Left hindlimb (tissue), 1 donor: ENCODE measurements at regions not wholly inside any gene's neighbourhood (a gene's known extent, or its start where the extent isn't known, plus 50 kb on each side); places are given as distances from the start of the nearest gene placed in this dataset.

ENCODE experiments used
- DNase-seq: peaks from one replicate; pipeline ENCODE4 v3.0.0-alpha.2; 2018

DNA sequence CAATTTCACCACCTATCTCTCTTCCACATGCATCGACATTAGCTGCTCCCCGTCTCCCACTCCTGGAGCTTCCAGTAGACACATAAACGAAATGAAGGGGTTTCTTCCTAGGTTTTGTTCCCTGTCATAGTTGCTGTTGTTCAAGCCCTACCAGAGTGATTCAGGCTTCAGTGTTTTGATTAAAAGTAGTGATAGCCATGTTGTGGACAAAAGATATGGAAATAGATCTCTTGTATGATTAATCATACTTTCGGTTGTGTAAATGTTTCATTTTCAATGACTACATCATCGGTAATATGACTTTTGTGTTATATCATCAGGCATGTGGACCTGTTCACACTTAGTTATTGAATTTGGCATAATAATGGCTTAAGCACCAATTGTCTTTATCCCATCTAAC lies 96.5 kb upstream of the KLF3 start:
- DNase-seq: no peak

DNA sequence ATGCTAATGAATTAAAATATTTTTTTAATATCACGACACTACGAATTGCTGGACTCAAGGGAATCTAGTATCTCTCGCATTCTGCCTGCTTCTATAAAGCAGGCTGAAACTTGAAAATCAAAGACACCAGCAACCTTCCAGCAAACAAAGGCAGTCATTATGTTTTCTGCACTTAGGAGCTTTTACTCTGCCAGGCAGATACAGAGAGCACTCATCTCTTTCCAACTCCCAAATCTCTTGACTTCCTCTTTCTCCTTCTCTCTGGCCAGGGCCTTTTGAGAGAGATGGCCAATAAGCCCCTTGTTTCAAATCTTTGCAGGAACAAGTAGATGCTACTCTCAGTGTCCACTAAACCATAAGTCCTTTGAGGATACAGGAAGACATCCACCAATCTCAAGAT lies 95.2 kb upstream of the KLF3 start:
- DNase-seq: no peak

GRCh38 chr4:38570647-38571276 lies 93.2 kb upstream of the KLF3 start:
- no peak for DNase-seq

- no peak for DNase-seq
These were observed 91.2 kb upstream of the KLF3 start for GRCh38 chr4:38572793-38573192.

- peak; percentile 41 for DNase-seq
These were observed 89.3 kb upstream of the KLF3 start for GRCh38 chr4:38574559-38575333.

DNA sequence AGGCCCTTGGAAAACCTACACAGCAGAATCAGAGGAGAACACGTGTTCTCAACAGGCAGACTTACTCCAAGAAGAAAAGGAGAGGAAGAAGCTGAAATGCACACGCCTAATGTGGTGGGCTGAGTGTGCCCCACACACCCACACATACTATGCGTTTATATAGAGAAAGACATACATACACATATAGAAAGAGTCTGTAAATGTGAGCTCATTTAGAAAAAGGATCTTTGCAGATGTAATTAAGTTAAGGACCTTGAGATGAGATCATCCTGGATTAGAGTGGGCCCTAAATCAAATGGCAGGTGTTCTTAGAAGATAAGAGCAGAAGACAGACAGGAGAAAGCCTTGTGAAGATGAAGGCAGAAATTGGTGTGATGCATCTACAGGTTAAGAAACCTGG lies 87.2 kb upstream of the KLF3 start:
- DNase-seq: no peak

- no peak for DNase-seq
These were observed 86.5 kb upstream of the KLF3 start for GRCh38 chr4:38577462-38577861.

DNA sequence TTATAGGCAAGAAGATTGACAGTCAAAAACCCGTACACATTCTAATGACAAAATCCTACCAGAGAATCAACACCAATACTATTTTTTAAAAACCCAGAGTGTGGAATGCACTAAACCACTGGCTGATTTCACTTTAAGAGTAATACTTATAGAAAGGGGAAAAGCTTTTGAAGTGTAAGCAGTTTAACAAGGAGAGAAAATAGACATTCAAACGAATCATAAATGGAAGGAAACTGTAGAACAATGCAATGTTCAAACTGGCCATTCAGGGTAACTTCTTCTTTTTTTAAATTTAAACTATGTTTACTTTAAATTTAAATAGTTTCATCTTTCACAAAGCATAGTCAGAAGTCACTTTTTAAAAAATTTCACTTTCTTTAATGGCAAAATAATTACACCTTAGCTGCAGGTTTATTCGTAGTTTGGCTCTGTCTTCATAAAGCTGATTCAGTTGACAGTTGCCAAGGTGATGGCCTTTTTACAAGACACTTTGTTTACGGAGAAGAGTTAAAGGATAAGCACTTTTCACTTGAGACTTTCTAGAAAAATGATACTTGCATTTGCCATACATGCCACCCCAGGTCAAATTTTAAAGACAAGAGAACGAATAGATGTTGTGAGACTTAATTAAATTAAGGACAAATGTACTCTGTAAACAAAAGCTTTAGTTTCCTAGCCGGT lies 82.4 kb upstream of the KLF3 start:
- DNase-seq: no peak

GRCh38 chr4:38582445-38582844 lies 81.6 kb upstream of the KLF3 start:
- DNase-seq: no peak

- no peak for DNase-seq
These were observed 81.0 kb upstream of the KLF3 start for GRCh38 chr4:38582889-38583470.

- no peak for DNase-seq
These were observed 78.1 kb upstream of the KLF3 start for GRCh38 chr4:38585871-38586270.

DNA sequence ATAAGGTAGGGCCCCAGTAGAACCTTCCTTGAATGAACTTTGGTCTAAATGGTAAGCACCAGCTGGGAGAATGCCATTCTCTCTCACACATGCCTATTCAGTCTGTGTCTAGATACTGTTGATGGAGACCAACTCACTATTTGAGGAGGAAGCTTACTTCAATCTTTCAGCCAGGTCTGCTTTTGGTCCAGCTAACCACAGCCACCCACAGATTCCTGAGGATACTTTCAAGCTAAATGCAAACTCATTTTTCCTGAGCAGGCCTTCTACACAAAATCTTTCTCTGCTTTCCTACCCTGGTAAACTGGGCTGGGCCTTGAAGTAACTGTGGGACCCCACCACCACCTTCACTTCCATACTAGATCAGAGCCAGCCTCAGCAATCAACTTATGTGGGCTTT lies 76.9 kb upstream of the KLF3 start:
- no peak for DNase-seq

DNA sequence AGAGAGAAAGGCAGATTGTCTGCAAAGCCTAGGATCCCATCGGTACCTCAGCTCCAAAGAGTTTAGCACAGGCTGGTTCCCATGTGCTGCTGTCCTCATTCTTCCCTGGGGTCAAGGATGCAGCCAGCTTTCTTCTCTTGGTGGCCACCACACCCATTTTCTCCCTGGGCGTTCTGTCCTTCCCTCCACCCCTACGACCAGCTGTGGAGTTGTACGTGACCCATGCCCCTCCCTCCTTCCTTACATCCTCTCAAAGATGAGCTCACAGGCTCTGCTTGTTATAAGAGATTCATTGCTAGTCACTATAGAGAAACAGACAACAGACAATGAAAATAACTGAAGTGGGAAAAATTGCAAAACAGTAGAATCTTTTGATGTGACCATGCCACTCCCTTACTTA lies 74.0 kb upstream of the KLF3 start:
- DNase-seq: peak; percentile 44

- no peak for DNase-seq
These were observed 72.2 kb upstream of the KLF3 start for GRCh38 chr4:38591617-38592337.

DNA sequence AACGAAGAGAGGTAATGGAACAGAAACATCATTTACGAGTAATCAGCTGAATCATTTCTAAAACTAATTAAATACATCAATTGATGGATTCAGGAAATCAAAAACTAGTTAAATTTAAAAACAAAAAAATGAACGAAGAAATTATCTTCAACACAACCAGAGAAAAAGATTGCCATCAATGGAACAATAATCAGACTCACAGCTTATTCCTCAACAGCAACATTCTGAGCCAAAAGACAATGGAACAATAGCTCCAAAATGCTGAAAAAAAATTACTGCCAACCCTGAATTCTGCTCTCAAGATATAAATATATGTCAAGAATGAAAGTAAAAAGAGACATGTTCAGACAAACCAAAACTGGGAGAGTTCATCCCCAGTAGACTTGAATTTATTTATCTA lies 65.5 kb upstream of the KLF3 start:
- DNase-seq: no peak

GRCh38 chr4:38600575-38600974 lies 63.4 kb upstream of the KLF3 start:
- DNase-seq: no peak

DNA sequence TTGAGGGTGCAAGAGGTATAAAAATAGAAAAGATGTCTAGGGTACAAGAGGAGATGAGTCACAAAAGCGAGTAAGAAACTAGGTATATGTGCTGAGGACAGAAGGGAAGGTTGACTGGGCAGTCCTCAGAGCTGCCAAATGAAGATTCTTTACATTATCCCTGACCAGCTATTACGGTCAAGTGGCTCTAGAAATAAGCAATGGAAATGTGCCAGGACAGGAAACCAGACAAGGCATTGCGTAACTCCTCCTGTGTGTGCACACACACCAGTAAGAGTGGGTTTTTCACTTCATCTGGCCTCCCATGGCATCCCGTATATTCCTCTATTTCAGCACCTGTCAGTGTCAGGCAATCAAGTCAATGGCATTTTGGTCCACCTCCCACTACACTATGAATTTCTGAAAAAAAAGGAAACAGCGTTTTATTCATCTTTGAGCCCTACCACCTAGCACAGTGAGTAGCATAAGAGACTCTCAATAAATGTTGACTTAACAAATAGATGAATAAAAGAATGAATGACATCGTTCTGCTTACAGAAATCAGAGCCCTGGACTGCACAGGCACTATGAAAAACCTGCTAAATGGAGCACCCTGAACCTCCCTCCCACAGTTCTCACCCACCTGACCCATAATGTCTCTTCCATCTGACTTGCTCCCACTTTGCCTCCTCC lies 62.6 kb upstream of the KLF3 start:
- DNase-seq: no peak

GRCh38 chr4:38601916-38602291 lies 62.1 kb upstream of the KLF3 start:
- DNase-seq: no peak

GRCh38 chr4:38603652-38604051 lies 60.3 kb upstream of the KLF3 start:
- DNase-seq: no peak

DNA sequence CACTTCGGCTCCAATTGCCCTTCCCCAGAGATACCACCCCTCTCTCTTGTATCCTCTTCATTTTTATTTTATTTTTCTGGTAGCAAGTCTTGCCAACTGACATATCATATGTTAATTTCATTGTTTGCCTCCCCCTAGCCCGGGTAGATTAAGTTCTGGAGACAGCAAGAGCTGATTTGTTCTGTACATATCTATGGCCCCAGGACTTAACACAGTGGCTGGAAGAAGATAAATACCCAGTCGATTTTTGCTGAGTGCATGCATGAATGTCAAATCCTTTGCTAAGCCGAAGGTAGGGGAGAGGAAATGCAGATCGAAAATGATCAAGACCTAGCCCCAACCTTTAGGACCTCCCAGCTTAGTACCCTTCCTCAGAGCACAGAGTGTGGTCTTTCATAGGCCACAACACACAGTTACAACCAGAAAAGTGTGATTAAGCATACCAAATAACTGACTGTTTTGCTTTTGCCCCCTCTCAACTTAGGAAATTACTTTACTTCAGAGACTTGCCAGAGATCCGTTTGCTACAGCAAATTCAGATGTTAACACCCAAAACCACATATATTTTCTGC lies 58.7 kb upstream of the KLF3 start:
- DNase-seq: no peak

DNA sequence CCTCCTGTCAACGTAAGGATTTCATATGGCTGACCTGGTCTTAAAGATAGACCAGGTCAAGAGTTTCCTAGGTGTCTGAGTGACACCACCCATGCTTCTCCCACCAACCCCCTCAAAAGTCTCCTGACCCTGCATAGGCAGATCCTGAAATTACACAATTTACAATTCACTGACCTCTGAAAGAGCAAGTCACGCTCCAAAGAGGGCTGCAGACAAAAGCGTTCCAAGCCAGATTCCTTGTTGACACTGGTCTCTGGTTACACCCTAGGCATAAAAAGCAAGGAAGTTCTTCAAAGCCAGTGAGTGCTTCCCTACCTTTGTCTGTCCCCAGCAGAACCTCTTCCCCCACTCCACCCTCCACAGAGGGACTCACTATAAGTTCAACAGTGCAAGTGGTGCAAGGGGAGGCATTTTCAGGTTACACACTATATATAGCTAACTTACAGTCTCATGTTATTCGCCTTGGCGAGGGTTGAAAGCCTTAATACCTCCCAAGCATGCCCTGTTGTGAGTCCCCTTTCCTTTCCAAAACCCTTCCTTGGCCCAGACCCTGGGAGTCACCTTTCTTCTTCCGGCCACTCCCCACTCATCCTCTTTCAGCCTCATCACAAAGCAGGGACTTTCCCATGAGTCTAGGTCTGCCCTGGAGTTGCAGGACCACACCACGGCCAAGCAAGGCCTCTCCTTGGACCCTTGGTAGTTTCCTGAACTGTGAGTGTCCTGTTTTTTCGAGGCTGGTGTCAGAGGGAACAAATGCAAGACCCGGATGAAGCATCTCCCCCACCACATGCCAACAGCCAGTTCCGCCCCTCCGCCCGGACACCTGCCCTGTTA lies 58.0 kb upstream of the KLF3 start:
- no peak for DNase-seq

GRCh38 chr4:38606587-38606905 lies 57.5 kb upstream of the KLF3 start:
- DNase-seq: no peak
